ENCODE measurements at regions not wholly inside any gene's neighbourhood (a gene's known extent, or its start where the extent isn't known, plus 50 kb on each side); places are given as distances from the start of the nearest gene placed in this dataset.

- TF ChIP-seq, protein P1, sequence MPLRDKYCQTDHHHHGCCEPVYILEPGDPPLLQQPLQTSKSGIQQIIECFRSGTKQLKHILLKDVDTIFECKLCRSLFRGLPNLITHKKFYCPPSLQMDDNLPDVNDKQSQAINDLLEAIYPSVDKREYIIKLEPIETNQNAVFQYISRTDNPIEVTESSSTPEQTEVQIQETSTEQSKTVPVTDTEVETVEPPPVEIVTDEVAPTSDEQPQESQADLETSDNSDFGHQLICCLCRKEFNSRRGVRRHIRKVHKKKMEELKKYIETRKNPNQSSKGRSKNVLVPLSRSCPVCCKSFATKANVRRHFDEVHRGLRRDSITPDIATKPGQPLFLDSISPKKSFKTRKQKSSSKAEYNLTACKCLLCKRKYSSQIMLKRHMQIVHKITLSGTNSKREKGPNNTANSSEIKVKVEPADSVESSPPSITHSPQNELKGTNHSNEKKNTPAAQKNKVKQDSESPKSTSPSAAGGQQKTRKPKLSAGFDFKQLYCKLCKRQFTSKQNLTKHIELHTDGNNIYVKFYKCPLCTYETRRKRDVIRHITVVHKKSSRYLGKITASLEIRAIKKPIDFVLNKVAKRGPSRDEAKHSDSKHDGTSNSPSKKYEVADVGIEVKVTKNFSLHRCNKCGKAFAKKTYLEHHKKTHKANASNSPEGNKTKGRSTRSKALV (CRISPR knock-in tag; IDR thresholded peaks at IDR 0.05) = no peak
- no peak for TF ChIP-seq ZC3H13 (CRISPR knock-in tag; IDR thresholded peaks at IDR 0.05)
- TF ChIP-seq ZNF350 (CRISPR knock-in tag; IDR thresholded peaks at IDR 0.05; ENCODE audit: borderline replicate concordance, low read depth) = no peak
- TF ChIP-seq MEF2D (CRISPR knock-in tag; IDR thresholded peaks at IDR 0.05) = no peak
Observed at GRCh38 chr5:85096421-85096820, 711.7 kb upstream of the EDIL3 start (continued).

- Histone ChIP-seq H3K9ac (ENCODE audit: insufficient read depth, low read depth, low read length) (no peak overlapping the region), H3K79me2 (ENCODE audit: insufficient read depth, low read length) (no peaks in the 10 kb centered on the region), H2AFZ (ENCODE audit: low read length) (no peak overlapping the region), H3K4me3 (replicated peaks in 1 of 3; ENCODE audit: insufficient read depth in 1 of 3, low read depth in 2 of 3, low read length in 3 of 3) (no peak overlapping the region), H3K4me2 (ENCODE audit: low read depth, low read length) (no peak overlapping the region), H3K27me3 (ENCODE audit: control insufficient read depth in 1 of 2, insufficient read depth in 2 of 2, low read length in 2 of 2) (no peaks in the 10 kb centered on the region), H4K20me1 (ENCODE audit: insufficient read depth, low read length) (no peaks in the 10 kb centered on the region), H3K4me1 (ENCODE audit: insufficient read depth, low read length) (no peaks in the 10 kb centered on the region), H3K9me3 (ENCODE audit: low read length) (no peaks in the 10 kb centered on the region), H3K27ac (ENCODE audit: extremely low read length, insufficient read depth, low read length) (no peak overlapping the region), H3K36me3 (replicated peaks in 1 of 2; ENCODE audit: control insufficient read depth in 1 of 2, insufficient read depth in 2 of 2, low read length in 2 of 2) (no peaks in the 10 kb centered on the region)
- ChIA-PET CTCF (ENCODE audit: low intra/inter-chr PET ratio, low total read pairs) (no interaction called here), POLR2A (no interaction called here)
- no peak for TF ChIP-seq MED8 (CRISPR knock-in tag; IDR thresholded peaks at IDR 0.05; ENCODE audit: insufficient replicate concordance)
- BruUV-seq (replicated peaks) = no TSS peak
- ATAC-seq (0 out of 3 replicates have a peak, but pooled peaks have one; percentile 38), FAIRE-seq (no peak), DNase-seq (ENCODE audit: low spot score) (no peak)
- in situ Hi-C loops (cut with HindIII; ENCODE audit: extremely low pct_ligation_motif_present, low pct_unique_long_range_greater_than_20kb) (no loop called here), intact Hi-C loops (cut with micrococcal nuclease; ENCODE audit: unreplicated experiment) (no loop called here)
- 3% methylated on average over 1 of the region's 1 CpG for WGBS (ENCODE audit: low lambda C conversion rate)
Observed at GRCh38 chr5:85108471-85108870, 723.8 kb upstream of the EDIL3 start.

DNA sequence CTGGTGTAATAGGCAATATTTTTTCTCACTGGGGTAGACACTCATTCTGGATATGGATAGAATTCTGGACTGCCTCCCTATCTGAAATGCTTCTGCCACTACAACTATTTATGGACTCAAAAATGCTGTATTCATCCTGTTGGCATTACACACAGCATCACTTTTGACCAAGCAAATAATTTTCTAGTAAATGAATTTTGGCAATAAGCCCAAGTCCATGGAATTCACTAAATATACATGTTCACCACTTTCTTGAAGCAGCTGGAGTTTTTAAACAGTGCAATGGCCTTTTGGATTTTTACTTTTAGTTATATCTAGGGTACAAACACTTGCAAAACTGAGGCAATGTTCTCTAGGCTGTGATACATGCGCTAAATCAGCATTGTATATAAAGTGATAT, 724.9 kb upstream of the EDIL3 start:
- H3K9me3 ChIP-seq (ENCODE audit: low read length) = no peaks in the 10 kb centered on the region
- no peaks in the 10 kb centered on the region for H3K79me2 ChIP-seq (ENCODE audit: insufficient read depth, low read length)
- in situ Hi-C loops (cut with HindIII; ENCODE audit: extremely low pct_ligation_motif_present, low pct_unique_long_range_greater_than_20kb) = no loop called here
- no peaks in the 10 kb centered on the region for H3K4me1 ChIP-seq (ENCODE audit: insufficient read depth, low read length)
- ChIA-PET POLR2A (no interaction called here), CTCF (ENCODE audit: low intra/inter-chr PET ratio, low total read pairs) (no interaction called here)
- no peak for DNase-seq (ENCODE audit: low spot score)
- no peak overlapping the region for H3K27ac ChIP-seq (ENCODE audit: extremely low read length, insufficient read depth, low read length)
- no peak overlapping the region for H3K4me2 ChIP-seq (ENCODE audit: low read depth, low read length)
- no peak overlapping the region for H3K9ac ChIP-seq (ENCODE audit: insufficient read depth, low read depth, low read length)
- no TSS peak for BruUV-seq (replicated peaks)
- H3K27me3 ChIP-seq (ENCODE audit: control insufficient read depth in 1 of 2, insufficient read depth in 2 of 2, low read length in 2 of 2) = no peaks in the 10 kb centered on the region
- FAIRE-seq = no peak
- 0% methylated on average over 1 of the region's 1 CpG for WGBS (ENCODE audit: low lambda C conversion rate)
- H3K36me3 ChIP-seq (replicated peaks in 1 of 2; ENCODE audit: control insufficient read depth in 1 of 2, insufficient read depth in 2 of 2, low read length in 2 of 2) = no peaks in the 10 kb centered on the region
- intact Hi-C loops (cut with micrococcal nuclease; ENCODE audit: unreplicated experiment) = no loop called here
- no peaks in the 10 kb centered on the region for H4K20me1 ChIP-seq (ENCODE audit: insufficient read depth, low read length)
- H2AFZ ChIP-seq (ENCODE audit: low read length) = no peak overlapping the region
- ATAC-seq = no peak
- H3K4me3 ChIP-seq (replicated peaks in 1 of 3; ENCODE audit: insufficient read depth in 1 of 3, low read depth in 2 of 3, low read length in 3 of 3) = no peak overlapping the region
- TF ChIP-seq SAFB2 (CRISPR knock-in tag; IDR thresholded peaks at IDR 0.05; ENCODE audit: borderline replicate concordance, low read depth) (no peak), ZNF670 (CRISPR knock-in tag; IDR thresholded peaks at IDR 0.05; ENCODE audit: borderline replicate concordance) (no peak), ZNF784 (CRISPR knock-in tag; IDR thresholded peaks at IDR 0.05; ENCODE audit: borderline replicate concordance) (no peak), FOSL2 (CRISPR knock-in tag; IDR thresholded peaks at IDR 0.05) (no peak), SRSF9 (IDR thresholded peaks at IDR 0.05; ENCODE audit: borderline replicate concordance, insufficient read depth, low read depth, low read length, poor library complexity, severe bottlenecking) (no peak), ZSCAN12 (CRISPR knock-in tag; IDR thresholded peaks at IDR 0.05) (no peak), CBX2 (IDR thresholded peaks at IDR 0.05; ENCODE audit: low read depth, low read length) (no peak), CBX2 (CRISPR knock-in tag; IDR thresholded peaks at IDR 0.05; ENCODE audit: low read depth) (no peak)
- TF ChIP-seq, protein P2, sequence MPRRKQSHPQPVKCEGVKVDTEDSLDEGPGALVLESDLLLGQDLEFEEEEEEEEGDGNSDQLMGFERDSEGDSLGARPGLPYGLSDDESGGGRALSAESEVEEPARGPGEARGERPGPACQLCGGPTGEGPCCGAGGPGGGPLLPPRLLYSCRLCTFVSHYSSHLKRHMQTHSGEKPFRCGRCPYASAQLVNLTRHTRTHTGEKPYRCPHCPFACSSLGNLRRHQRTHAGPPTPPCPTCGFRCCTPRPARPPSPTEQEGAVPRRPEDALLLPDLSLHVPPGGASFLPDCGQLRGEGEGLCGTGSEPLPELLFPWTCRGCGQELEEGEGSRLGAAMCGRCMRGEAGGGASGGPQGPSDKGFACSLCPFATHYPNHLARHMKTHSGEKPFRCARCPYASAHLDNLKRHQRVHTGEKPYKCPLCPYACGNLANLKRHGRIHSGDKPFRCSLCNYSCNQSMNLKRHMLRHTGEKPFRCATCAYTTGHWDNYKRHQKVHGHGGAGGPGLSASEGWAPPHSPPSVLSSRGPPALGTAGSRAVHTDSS (CRISPR knock-in tag; conservative IDR thresholded peaks at IDR 0.05) = no peak

All from HepG2 (cell line).